Lower leg skin (tissue), 4 donors: ENCODE measurements at regions not wholly inside any gene's neighbourhood (a gene's known extent, or its start where the extent isn't known, plus 50 kb on each side); places are given as distances from the start of the nearest gene placed in this dataset.
A peak's percentile ranks its signal among the peaks of the same experiment; 100 is the strongest.

Experiments used
- DNase-seq, 2 donors: peaks; one replicate each; pipeline ENCODE4 v3.0.0-alpha.2; 2019; ENCODE audit warnings: low spot score in 2 of 2
- H3K4me3 ChIP-seq: fragments of 200-600 bp; sonication (generic); 2 replicates; pipeline ENCODE4 v1.5.1; 2017; ENCODE audit warnings: mild to moderate bottlenecking, low read depth; ENCODE audit not compliant: poor library complexity, severe bottlenecking
- POLR2A ChIP-seq, 2 donors: fragments of 450-650 bp; IDR thresholded peaks; one replicate each; pipeline ENCODE4 v1.6.1; 2016 to 2017; ENCODE audit warnings: antibody characterized with exemption in 2 of 2, mild to moderate bottlenecking in 1 of 2, moderate library complexity in 1 of 2
- WGBS, 2 donors: methylation state at CpG; one replicate each; pipeline ENCODE4 v1.1.5; 2018; 5-methylcytosine and 5-hydroxymethylcytosine counted together
- intact Hi-C: fragments of 100-400 bp; cut with DNase I; formaldehyde crosslinking; loops from one replicate; pipeline ENCODE4 v1.15.0; 2023; ENCODE audit warnings: low total_unique reads
- TF ChIP-seq, protein P1 (sequence below), 3 donors: fragments of 450-650 bp; IDR thresholded peaks; one replicate each; pipeline ENCODE4 v1.5.1; 2016; ENCODE audit warnings: antibody characterized with exemption in 3 of 3, mild to moderate bottlenecking in 3 of 3, moderate library complexity in 2 of 3

DNA sequence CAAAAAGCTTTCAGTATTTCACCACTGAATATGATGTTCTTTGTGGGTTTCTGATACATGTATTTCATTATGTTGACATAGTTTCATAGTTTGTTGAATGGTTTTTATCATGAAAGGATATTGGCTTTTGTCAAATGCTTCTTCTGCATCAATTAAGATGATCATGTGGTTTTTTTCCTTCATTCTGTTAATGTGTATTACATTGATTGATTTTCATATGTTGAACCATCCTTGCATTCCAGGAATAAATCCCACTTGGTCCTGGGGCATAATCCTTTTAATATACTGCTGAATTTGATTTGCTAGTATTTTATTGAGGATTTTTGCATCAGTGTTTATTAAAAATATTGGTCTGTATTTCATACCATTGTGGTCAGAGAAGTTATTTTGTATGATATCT is 70.9 kb upstream of the BHLHE23 start:
- no peak overlapping the region for H3K4me3 ChIP-seq
- TF ChIP-seq, protein P1, sequence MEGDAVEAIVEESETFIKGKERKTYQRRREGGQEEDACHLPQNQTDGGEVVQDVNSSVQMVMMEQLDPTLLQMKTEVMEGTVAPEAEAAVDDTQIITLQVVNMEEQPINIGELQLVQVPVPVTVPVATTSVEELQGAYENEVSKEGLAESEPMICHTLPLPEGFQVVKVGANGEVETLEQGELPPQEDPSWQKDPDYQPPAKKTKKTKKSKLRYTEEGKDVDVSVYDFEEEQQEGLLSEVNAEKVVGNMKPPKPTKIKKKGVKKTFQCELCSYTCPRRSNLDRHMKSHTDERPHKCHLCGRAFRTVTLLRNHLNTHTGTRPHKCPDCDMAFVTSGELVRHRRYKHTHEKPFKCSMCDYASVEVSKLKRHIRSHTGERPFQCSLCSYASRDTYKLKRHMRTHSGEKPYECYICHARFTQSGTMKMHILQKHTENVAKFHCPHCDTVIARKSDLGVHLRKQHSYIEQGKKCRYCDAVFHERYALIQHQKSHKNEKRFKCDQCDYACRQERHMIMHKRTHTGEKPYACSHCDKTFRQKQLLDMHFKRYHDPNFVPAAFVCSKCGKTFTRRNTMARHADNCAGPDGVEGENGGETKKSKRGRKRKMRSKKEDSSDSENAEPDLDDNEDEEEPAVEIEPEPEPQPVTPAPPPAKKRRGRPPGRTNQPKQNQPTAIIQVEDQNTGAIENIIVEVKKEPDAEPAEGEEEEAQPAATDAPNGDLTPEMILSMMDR (IDR thresholded peaks at IDR 0.05): no peak
- no peak for TF ChIP-seq POLR2A (IDR thresholded peaks at IDR 0.05)
- intact Hi-C loops: no loop called here
- DNase-seq: no peak

DNA sequence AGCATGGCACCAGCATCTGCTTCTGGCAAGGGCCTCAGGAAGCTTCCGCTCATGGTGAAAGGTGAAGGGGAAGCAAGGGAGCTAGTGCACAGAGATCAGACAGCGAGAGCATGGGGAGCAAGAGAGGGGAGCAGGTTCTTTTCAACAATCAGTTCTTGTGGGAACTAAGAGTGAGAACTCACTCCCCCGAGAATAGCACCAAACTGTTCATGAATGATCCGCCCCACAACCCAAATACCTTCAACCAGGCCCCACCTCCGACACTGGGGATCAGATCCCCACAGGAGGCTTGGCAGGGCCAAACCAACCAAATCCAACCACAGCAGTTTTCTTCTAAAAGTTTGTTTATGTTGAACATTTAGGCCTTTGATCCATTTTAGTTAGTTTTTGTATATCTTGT is 69.7 kb upstream of the BHLHE23 start:
- intact Hi-C loops: no loop called here
- no peak overlapping the region for H3K4me3 ChIP-seq
- 86 to 92% methylated on average over 5 of the region's 5 CpGs for WGBS, 2 donors
- TF ChIP-seq, protein P1 (IDR thresholded peaks at IDR 0.05): no peak
- DNase-seq: peak in 1 of 2 donors; percentile 25

DNA sequence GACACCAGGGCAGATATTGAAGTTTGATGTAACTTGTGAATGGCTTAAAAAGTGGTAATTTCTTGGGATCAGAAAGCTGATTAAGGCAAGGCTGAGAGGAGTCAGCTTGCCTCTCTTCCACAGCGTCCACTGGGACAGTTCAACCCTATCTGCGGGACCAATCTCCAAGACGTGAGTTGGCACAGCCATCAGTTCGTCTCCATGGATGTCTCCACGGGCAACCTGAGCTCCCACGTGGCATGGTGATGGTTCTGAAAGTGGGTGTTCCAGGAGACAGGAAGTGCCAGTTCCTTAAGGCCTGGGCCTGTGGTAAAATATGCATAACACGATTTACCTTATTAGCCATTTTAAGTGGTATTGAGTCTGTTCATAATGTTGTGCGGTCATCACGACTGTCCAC is 67.9 kb upstream of the BHLHE23 start:
- TF ChIP-seq, protein P1 (IDR thresholded peaks at IDR 0.05): no peak
- no peak for TF ChIP-seq POLR2A (IDR thresholded peaks at IDR 0.05)
- 76 to 80% methylated on average over 9 of the region's 9 CpGs for WGBS, 2 donors
- intact Hi-C loops: no loop called here
- H3K4me3 ChIP-seq: no peak overlapping the region
- DNase-seq: peak in 1 of 2 donors; percentile 46

DNA sequence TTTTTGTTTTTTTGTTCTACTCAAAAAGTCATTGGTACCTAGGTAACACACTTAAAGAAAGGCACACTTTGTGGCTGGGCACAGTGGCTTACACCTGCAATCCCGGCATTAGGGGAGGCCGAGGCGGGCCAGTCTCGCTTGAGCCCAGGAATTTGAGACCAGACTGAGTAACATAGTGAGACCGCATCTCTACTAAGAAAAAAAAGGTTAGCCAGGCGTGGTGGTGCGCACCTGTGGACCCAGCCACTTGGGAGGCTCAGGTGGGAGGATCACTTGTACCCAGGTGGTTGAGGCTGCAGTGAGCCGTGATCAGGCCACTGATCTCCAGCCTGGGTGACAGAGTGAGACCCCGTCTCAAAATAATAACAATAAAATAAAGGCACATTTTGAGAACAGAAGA is 67.4 kb upstream of the BHLHE23 start:
- WGBS, 2 donors: 89% methylated on average over 9 of the region's 9 CpGs
- no peak overlapping the region for H3K4me3 ChIP-seq
- DNase-seq: peak in 1 of 2 donors; percentile 67
- intact Hi-C loops: no loop called here
- TF ChIP-seq, protein P1 (IDR thresholded peaks at IDR 0.05): no peak
- TF ChIP-seq POLR2A (IDR thresholded peaks at IDR 0.05): no peak

DNA sequence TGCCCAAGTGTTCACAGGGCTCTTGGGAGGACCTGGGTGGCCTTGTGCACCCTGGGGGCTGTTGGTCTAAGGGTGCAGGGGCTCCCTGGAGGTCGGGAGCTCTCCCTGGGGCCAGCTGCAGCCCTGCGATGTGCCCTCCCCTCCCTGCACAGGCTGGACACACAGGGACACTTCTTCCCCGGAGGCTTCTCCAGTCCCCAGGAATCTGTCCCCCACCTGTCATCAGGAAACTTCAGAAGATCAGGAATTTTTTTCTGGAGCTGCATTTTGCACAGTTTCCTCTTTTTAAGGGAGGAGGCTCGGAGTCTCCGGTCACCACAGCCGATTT is 66.9 kb upstream of the BHLHE23 start:
- no peak overlapping the region for H3K4me3 ChIP-seq
- DNase-seq: no peak
- 59 to 63% methylated on average over 6 of the region's 6 CpGs for WGBS, 2 donors
- intact Hi-C loops: no loop called here
- TF ChIP-seq, protein P1 (IDR thresholded peaks at IDR 0.05): no peak
- TF ChIP-seq POLR2A (IDR thresholded peaks at IDR 0.05): no peak

DNA sequence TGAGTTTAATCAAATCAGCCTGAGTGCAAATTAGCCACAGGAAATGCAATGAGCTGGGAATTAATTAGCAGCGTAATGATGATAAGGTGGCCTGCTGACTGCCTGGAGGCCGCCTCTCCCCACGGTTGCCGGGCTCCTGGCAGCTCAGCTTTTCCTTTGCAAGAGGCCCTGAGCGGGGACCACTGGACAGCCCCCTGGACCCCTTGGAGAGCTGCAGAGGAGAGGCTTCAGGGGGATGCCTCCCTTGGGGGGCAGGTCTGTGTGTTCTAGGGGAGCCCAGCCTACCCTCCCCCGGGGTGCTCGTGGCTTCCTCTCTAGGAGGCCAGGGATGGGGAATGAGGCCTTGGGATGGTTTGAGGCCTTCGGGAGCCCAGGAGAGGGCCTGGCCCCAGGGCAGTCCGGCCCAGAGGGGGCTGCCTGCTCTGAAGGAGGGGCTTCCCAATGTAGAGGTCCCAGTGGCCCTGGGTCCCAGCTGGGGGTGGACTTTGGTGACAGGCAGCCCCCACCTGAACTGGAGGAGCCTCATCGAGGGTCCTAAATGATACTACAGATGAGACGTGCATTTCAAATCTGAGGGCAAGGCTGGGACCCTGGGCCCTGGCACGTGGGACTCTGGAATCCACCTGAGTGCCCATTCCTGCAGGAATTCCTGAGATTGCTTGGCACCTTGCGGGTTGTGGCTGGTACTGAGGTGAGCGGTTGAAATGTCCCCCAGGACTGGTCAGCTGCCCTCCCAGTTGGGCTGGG is 66.4 kb upstream of the BHLHE23 start:
- TF ChIP-seq, protein P1 (IDR thresholded peaks at IDR 0.05): no peak
- no peak for TF ChIP-seq POLR2A (IDR thresholded peaks at IDR 0.05)
- WGBS, 2 donors: 53 to 56% methylated on average over 12 to 14 of the region's 14 CpGs
- no peak overlapping the region for H3K4me3 ChIP-seq
- intact Hi-C loops: no loop called here
- peak in 1 of 2 donors; percentile 70 for DNase-seq
